ENCODE measurements at regions not wholly inside any gene's neighbourhood (a gene's known extent, or its start where the extent isn't known, plus 50 kb on each side); places are given as distances from the start of the nearest gene placed in this dataset.

- TF ChIP-seq POLR2AphosphoS5 (IDR thresholded peaks at IDR 0.05; ENCODE audit: borderline replicate concordance, low read depth, low read length) (no peak), EZH2 (IDR thresholded peaks at IDR 0.05) (no peak)
Observed at GRCh38 chr1:101139130-101139529, 97.7 kb upstream of the S1PR1 start.

All from SK-N-MC (cell line).